ENCODE measurements at regions not wholly inside any gene's neighbourhood (a gene's known extent, or its start where the extent isn't known, plus 50 kb on each side); places are given as distances from the start of the nearest gene placed in this dataset.

GRCh38 chr2:200039724-200040650, 84.6 kb downstream of the MAIP1 start:
- peaks cover 0 to 3% (median 0%) of the 10 kb centered on the region in 4 experiments for H3K27me3 ChIP-seq (replicated peaks in 1 of 4; ENCODE audit: control extremely low read depth in 1 of 4, control insufficient read depth in 3 of 4, insufficient read depth in 4 of 4, low read length in 3 of 4)
- intact Hi-C loops (cut with micrococcal nuclease) = no loop called here
- no peaks in the 10 kb centered on the region for H3K4me1 ChIP-seq (ENCODE audit: control insufficient read depth in 2 of 2, insufficient read depth in 2 of 2, low read length in 2 of 2)
- H3K9me3 ChIP-seq (ENCODE audit: control extremely low read depth in 1 of 3, control insufficient read depth in 2 of 3, insufficient read depth in 1 of 3, low read length in 2 of 3) = peaks cover 0 to 2% (median 0%) of the 10 kb centered on the region in 3 donors
- ATAC-seq (ENCODE audit: low read depth) (no peak), DNase-seq (no peak)
- H3K4me2 ChIP-seq (replicated peaks; ENCODE audit: low read depth, low read length, poor library complexity, severe bottlenecking) = no peak overlapping the region
- Mint-ChIP-seq H3K4me1 (no peaks in the 10 kb centered on the region), H3K4me3 (no peak overlapping the region), H3K9me3 (ENCODE audit: insufficient read depth) (no peaks in the 10 kb centered on the region), H3K27me3 (peaks cover 12% of the 10 kb centered on the region), H3K27ac (no peak overlapping the region)
- H3K9ac ChIP-seq (ENCODE audit: low read length) = no peak overlapping the region
- no peaks in the 10 kb centered on the region for H3K79me2 ChIP-seq (ENCODE audit: control insufficient read depth, insufficient read depth, low read length)
- no peak for TF ChIP-seq EZH2 (IDR thresholded peaks at IDR 0.05; ENCODE audit: borderline replicate concordance, insufficient read depth, low read depth, low read length, poor library complexity, severe bottlenecking)
- H4K20me1 ChIP-seq (ENCODE audit: control insufficient read depth, insufficient read depth, low read length, poor library complexity, severe bottlenecking) = no peaks in the 10 kb centered on the region
- no peak overlapping the region for H3K4me3 ChIP-seq (ENCODE audit: control extremely low read depth in 1 of 5, extremely low read depth in 1 of 5, insufficient read depth in 1 of 5, low read depth in 2 of 5, low read length in 4 of 5)
- H3K36me3 ChIP-seq (replicated peaks in 1 of 2; ENCODE audit: control extremely low read depth in 1 of 2, control insufficient read depth in 1 of 2, extremely low read depth in 1 of 2, insufficient read depth in 2 of 2, low read length in 1 of 2) = no peaks in the 10 kb centered on the region
- no peak overlapping the region for H2AFZ ChIP-seq (ENCODE audit: insufficient read depth, low read depth, low read length, poor library complexity, severe bottlenecking)
- H3K27ac ChIP-seq (ENCODE audit: low read length in 2 of 2) = no peak overlapping the region
- ChIA-PET CTCF (no interaction called here), POLR2A (no interaction called here)
- WGBS (ENCODE audit: insufficient coverage) = 92% methylated on average over 7 of the region's 7 CpGs

GRCh38 chr2:200040831-200041230, 85.4 kb downstream of the MAIP1 start:
- H3K9me3 Mint-ChIP-seq (ENCODE audit: insufficient read depth) = peaks cover 2% of the 10 kb centered on the region
- H3K4me3 Mint-ChIP-seq = no peak overlapping the region
- TF ChIP-seq EZH2 (IDR thresholded peaks at IDR 0.05; ENCODE audit: borderline replicate concordance, insufficient read depth, low read depth, low read length, poor library complexity, severe bottlenecking) = no peak
- TF ChIP-seq, protein P1, sequence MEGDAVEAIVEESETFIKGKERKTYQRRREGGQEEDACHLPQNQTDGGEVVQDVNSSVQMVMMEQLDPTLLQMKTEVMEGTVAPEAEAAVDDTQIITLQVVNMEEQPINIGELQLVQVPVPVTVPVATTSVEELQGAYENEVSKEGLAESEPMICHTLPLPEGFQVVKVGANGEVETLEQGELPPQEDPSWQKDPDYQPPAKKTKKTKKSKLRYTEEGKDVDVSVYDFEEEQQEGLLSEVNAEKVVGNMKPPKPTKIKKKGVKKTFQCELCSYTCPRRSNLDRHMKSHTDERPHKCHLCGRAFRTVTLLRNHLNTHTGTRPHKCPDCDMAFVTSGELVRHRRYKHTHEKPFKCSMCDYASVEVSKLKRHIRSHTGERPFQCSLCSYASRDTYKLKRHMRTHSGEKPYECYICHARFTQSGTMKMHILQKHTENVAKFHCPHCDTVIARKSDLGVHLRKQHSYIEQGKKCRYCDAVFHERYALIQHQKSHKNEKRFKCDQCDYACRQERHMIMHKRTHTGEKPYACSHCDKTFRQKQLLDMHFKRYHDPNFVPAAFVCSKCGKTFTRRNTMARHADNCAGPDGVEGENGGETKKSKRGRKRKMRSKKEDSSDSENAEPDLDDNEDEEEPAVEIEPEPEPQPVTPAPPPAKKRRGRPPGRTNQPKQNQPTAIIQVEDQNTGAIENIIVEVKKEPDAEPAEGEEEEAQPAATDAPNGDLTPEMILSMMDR (IDR thresholded peaks at IDR 0.05) = no peak
- no CpG with 5 or more reads among the region's 2 CpGs for WGBS (ENCODE audit: insufficient coverage)
- DNase-seq (no peak), ATAC-seq (ENCODE audit: low read depth) (no peak)
- H3K4me1 ChIP-seq (ENCODE audit: control insufficient read depth in 2 of 2, insufficient read depth in 2 of 2, low read length in 2 of 2) = no peaks in the 10 kb centered on the region
- no peaks in the 10 kb centered on the region for H4K20me1 ChIP-seq (ENCODE audit: control insufficient read depth, insufficient read depth, low read length, poor library complexity, severe bottlenecking)
- no peak overlapping the region for H2AFZ ChIP-seq (ENCODE audit: insufficient read depth, low read depth, low read length, poor library complexity, severe bottlenecking)
- ChIA-PET CTCF (no interaction called here), POLR2A (no interaction called here)
- no peak overlapping the region for H3K4me3 ChIP-seq (ENCODE audit: control extremely low read depth in 1 of 5, extremely low read depth in 1 of 5, insufficient read depth in 1 of 5, low read depth in 2 of 5, low read length in 4 of 5)
- H3K36me3 ChIP-seq (replicated peaks in 1 of 2; ENCODE audit: control extremely low read depth in 1 of 2, control insufficient read depth in 1 of 2, extremely low read depth in 1 of 2, insufficient read depth in 2 of 2, low read length in 1 of 2) = no peaks in the 10 kb centered on the region
- intact Hi-C loops (cut with micrococcal nuclease) = no loop called here
- H3K9ac ChIP-seq (ENCODE audit: low read length) = no peak overlapping the region
- no peak overlapping the region for H3K4me2 ChIP-seq (replicated peaks; ENCODE audit: low read depth, low read length, poor library complexity, severe bottlenecking)
- H3K27ac ChIP-seq (ENCODE audit: low read length in 2 of 2) = no peak overlapping the region
- H3K4me1 Mint-ChIP-seq = no peaks in the 10 kb centered on the region
- H3K27me3 ChIP-seq (replicated peaks in 1 of 4; ENCODE audit: control extremely low read depth in 1 of 4, control insufficient read depth in 3 of 4, insufficient read depth in 4 of 4, low read length in 3 of 4) = peaks cover 0 to 3% (median 0%) of the 10 kb centered on the region in 4 experiments
- H3K79me2 ChIP-seq (ENCODE audit: control insufficient read depth, insufficient read depth, low read length) = no peaks in the 10 kb centered on the region
- peaks cover 9% of the 10 kb centered on the region for H3K27me3 Mint-ChIP-seq
- H3K9me3 ChIP-seq (ENCODE audit: control extremely low read depth in 1 of 3, control insufficient read depth in 2 of 3, insufficient read depth in 1 of 3, low read length in 2 of 3) = peaks cover 0 to 11% (median 7%) of the 10 kb centered on the region in 3 donors
- H3K27ac Mint-ChIP-seq = no peak overlapping the region

Measured in B cell (primary cell).